ENCODE measurements at regions not wholly inside any gene's neighbourhood (a gene's known extent, or its start where the extent isn't known, plus 50 kb on each side); places are given as distances from the start of the nearest gene placed in this dataset.

DNA sequence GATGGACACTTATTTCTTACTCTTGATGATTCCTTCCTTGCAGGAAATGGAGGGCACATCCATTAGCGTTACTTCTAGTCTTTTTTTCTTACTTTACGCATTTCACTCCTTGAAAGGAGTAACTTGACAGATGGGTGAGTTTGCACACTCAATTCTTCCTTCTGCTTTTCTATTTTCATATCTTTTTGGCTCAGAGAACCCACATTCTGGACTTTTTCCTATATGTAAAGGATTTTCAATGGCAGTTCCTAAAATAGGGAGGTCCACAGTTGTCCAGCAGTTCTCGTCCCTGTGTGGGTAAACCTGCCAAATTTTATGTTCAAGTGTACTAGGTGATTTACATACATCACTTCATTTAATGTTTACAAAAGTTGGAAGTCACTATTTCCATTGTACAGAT is 440.0 kb upstream of the KIRREL3 start:
- Histone ChIP-seq H3K9ac (ENCODE audit: low read depth, low read length) (no peak overlapping the region), H3K36me3 (ENCODE audit: insufficient read depth, low read length) (no peaks in the 10 kb centered on the region), H3K4me1 (ENCODE audit: insufficient read depth, low read length) (no peaks in the 10 kb centered on the region), H3K9me3 (ENCODE audit: control insufficient read depth, insufficient read depth, low read length) (no peaks in the 10 kb centered on the region)

GRCh38 chr11:127425281-127425680 is 424.7 kb upstream of the KIRREL3 start:
- Histone ChIP-seq H3K4me1 (ENCODE audit: insufficient read depth, low read length) (no peaks in the 10 kb centered on the region), H3K9ac (ENCODE audit: low read depth, low read length) (no peak overlapping the region), H3K36me3 (ENCODE audit: insufficient read depth, low read length) (no peaks in the 10 kb centered on the region), H3K9me3 (ENCODE audit: control insufficient read depth, insufficient read depth, low read length) (no peaks in the 10 kb centered on the region)

- Histone ChIP-seq H3K4me1 (ENCODE audit: insufficient read depth, low read length) (no peaks in the 10 kb centered on the region), H3K9me3 (ENCODE audit: control insufficient read depth, insufficient read depth, low read length) (no peaks in the 10 kb centered on the region), H3K9ac (ENCODE audit: low read depth, low read length) (no peak overlapping the region), H3K36me3 (ENCODE audit: insufficient read depth, low read length) (no peaks in the 10 kb centered on the region)
These were observed 424.1 kb upstream of the KIRREL3 start for GRCh38 chr11:127424661-127425060.

DNA sequence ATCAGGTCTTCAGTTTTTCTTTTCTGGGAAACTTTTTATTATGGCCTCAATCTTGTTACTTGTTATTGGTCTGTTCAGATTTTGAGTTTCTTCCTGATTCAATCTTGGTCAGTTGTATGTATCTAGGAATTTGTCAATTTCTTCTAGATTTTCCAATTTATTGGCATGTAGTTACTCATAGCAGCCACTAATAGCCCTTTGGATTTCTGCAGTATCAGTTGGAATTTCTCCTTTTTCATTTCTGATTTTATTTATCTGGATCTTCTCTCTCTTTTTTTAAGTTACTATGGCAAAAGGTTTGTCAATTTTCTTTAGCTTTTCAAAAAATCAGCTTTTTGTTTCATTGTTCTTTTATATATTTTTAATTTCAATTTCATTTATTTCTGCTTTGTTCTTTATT is 419.6 kb upstream of the KIRREL3 start:
- Histone ChIP-seq H3K9me3 (ENCODE audit: control insufficient read depth, insufficient read depth, low read length) (no peaks in the 10 kb centered on the region), H3K9ac (ENCODE audit: low read depth, low read length) (no peak overlapping the region)

GRCh38 chr11:127412722-127413380 is 412.3 kb upstream of the KIRREL3 start:
- Histone ChIP-seq H3K9ac (ENCODE audit: low read depth, low read length) (no peak overlapping the region), H3K36me3 (ENCODE audit: insufficient read depth, low read length) (no peaks in the 10 kb centered on the region), H3K4me1 (ENCODE audit: insufficient read depth, low read length) (no peaks in the 10 kb centered on the region), H3K9me3 (ENCODE audit: control insufficient read depth, insufficient read depth, low read length) (no peaks in the 10 kb centered on the region)

More for the DNA sequence above, 419.6 kb upstream of the KIRREL3 start:
- H3K36me3 ChIP-seq (ENCODE audit: insufficient read depth, low read length) = no peaks in the 10 kb centered on the region
- H3K4me1 ChIP-seq (ENCODE audit: insufficient read depth, low read length) = no peaks in the 10 kb centered on the region

- Histone ChIP-seq H3K36me3 (ENCODE audit: insufficient read depth, low read length) (no peaks in the 10 kb centered on the region), H3K9ac (ENCODE audit: low read depth, low read length) (no peak overlapping the region), H3K9me3 (ENCODE audit: control insufficient read depth, insufficient read depth, low read length) (no peaks in the 10 kb centered on the region), H3K4me1 (ENCODE audit: insufficient read depth, low read length) (no peaks in the 10 kb centered on the region)
These were observed 411.7 kb upstream of the KIRREL3 start for GRCh38 chr11:127412234-127412633.

GRCh38 chr11:127411283-127411682 is 410.7 kb upstream of the KIRREL3 start:
- Histone ChIP-seq H3K9me3 (ENCODE audit: control insufficient read depth, insufficient read depth, low read length) (no peaks in the 10 kb centered on the region), H3K9ac (ENCODE audit: low read depth, low read length) (no peak overlapping the region), H3K36me3 (ENCODE audit: insufficient read depth, low read length) (no peaks in the 10 kb centered on the region), H3K4me1 (ENCODE audit: insufficient read depth, low read length) (no peaks in the 10 kb centered on the region)

- no peaks in the 10 kb centered on the region for H3K9me3 ChIP-seq (ENCODE audit: control insufficient read depth, insufficient read depth, low read length)
- H3K4me1 ChIP-seq (ENCODE audit: insufficient read depth, low read length) = no peaks in the 10 kb centered on the region
- no peak overlapping the region for H3K9ac ChIP-seq (ENCODE audit: low read depth, low read length)
- no peaks in the 10 kb centered on the region for H3K36me3 ChIP-seq (ENCODE audit: insufficient read depth, low read length)
These were observed 394.5 kb upstream of the KIRREL3 start for GRCh38 chr11:127395034-127395433.

DNA sequence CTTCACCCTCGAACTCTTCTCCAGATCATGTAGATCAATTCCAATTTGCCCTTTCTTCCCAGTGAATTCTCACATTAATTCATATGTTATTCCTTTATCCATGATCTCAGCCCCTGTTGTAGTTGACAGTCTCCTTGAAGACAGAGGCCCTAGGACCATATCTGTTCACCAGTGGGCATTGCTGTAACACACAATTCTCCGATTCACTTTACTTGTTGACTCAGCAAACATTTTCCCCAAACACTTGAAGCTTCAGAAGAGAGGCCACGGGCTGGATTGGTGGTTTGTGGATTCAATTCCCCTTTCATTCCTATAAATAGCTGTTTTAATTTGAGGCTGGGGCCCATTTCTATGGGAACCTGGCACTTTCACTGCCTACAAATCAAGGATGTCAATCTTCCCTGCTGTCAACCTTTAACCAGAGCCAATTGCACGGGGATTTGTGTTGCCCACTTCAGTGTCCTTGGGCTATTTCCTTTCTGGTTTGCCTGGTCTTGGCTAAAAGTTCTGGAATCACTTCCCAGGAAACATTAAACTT is 393.0 kb upstream of the KIRREL3 start:
- Histone ChIP-seq H3K9ac (ENCODE audit: low read depth, low read length) (no peak overlapping the region), H3K9me3 (ENCODE audit: control insufficient read depth, insufficient read depth, low read length) (no peaks in the 10 kb centered on the region), H3K4me1 (ENCODE audit: insufficient read depth, low read length) (no peaks in the 10 kb centered on the region), H3K36me3 (ENCODE audit: insufficient read depth, low read length) (no peaks in the 10 kb centered on the region)

DNA sequence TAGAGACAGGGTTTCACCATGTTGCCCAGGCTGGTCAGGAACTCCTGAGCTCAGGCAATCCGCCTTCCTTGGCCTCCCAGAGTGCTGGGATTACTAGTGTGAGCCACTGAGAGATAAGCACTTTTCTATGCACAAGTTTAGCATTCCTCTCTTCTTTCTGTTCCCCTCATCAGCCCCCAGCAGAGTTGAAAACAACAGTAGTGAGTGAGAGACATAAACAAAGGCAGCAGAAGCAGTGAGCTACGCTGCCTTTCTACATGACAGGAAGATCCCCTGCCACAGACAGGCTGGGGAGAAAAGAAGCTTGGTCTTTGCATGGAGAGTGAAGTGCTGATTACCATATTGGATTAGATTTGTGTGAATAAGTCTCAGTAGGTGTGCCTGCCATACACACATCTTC is 392.0 kb upstream of the KIRREL3 start:
- Histone ChIP-seq H3K36me3 (ENCODE audit: insufficient read depth, low read length) (no peaks in the 10 kb centered on the region), H3K9ac (ENCODE audit: low read depth, low read length) (no peak overlapping the region), H3K9me3 (ENCODE audit: control insufficient read depth, insufficient read depth, low read length) (no peaks in the 10 kb centered on the region), H3K4me1 (ENCODE audit: insufficient read depth, low read length) (no peaks in the 10 kb centered on the region)

GRCh38 chr11:127390465-127390864 is 389.9 kb upstream of the KIRREL3 start:
- Histone ChIP-seq H3K9ac (ENCODE audit: low read depth, low read length) (no peak overlapping the region), H3K9me3 (ENCODE audit: control insufficient read depth, insufficient read depth, low read length) (no peaks in the 10 kb centered on the region), H3K36me3 (ENCODE audit: insufficient read depth, low read length) (no peaks in the 10 kb centered on the region), H3K4me1 (ENCODE audit: insufficient read depth, low read length) (no peaks in the 10 kb centered on the region)

- Histone ChIP-seq H3K4me1 (ENCODE audit: insufficient read depth, low read length) (no peaks in the 10 kb centered on the region), H3K9me3 (ENCODE audit: control insufficient read depth, insufficient read depth, low read length) (no peaks in the 10 kb centered on the region), H3K9ac (ENCODE audit: low read depth, low read length) (no peak overlapping the region), H3K36me3 (ENCODE audit: insufficient read depth, low read length) (no peaks in the 10 kb centered on the region)
These were observed 384.5 kb upstream of the KIRREL3 start for GRCh38 chr11:127385071-127385470.

DNA sequence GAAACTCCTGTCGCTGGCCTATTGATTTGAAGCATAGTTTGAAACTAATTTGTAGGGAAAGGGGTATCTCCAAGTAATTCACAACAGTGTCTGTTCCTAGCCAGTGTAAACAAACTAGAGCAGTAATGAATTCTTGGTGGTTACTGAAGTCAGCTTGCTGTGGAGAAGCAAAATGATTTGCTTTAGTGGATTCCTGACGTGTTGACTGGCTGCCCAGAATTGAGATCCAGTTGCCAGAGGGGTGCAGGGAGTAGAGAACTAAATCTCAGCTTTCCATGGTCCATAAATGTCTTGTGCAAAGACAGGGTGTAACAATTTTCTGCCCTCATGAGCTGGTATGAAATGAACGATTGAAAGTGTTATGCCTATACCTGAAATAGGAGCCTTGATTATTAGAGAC is 382.5 kb upstream of the KIRREL3 start:
- H3K36me3 ChIP-seq (ENCODE audit: insufficient read depth, low read length) = no peaks in the 10 kb centered on the region
- H3K4me1 ChIP-seq (ENCODE audit: insufficient read depth, low read length) = no peaks in the 10 kb centered on the region
- H3K9ac ChIP-seq (ENCODE audit: low read depth, low read length) = no peak overlapping the region
- H3K9me3 ChIP-seq (ENCODE audit: control insufficient read depth, insufficient read depth, low read length) = no peaks in the 10 kb centered on the region

DNA sequence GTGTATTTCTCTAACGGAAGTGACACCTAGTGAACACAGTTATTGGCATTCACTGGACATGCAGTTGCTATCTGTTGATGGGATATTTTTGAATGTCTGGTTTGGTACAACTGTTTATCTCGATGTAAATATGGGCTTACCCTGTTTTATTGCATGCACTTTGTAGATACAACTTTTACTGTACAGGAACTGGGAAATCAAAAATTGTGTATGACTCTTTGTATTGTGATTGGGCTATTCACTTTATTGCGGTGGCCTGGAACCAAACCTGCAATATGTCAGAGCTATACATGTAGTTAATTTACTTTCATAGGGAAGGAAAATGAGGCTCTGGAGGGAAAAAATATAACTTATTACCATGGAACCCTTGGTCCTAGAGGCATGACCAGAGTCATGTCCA is 380.7 kb upstream of the KIRREL3 start:
- Histone ChIP-seq H3K9me3 (ENCODE audit: control insufficient read depth, insufficient read depth, low read length) (no peaks in the 10 kb centered on the region), H3K9ac (ENCODE audit: low read depth, low read length) (no peak overlapping the region), H3K36me3 (ENCODE audit: insufficient read depth, low read length) (no peaks in the 10 kb centered on the region)

GRCh38 chr11:127379686-127380085 is 379.1 kb upstream of the KIRREL3 start:
- Histone ChIP-seq H3K4me1 (ENCODE audit: insufficient read depth, low read length) (no peaks in the 10 kb centered on the region), H3K9ac (ENCODE audit: low read depth, low read length) (no peak overlapping the region), H3K36me3 (ENCODE audit: insufficient read depth, low read length) (no peaks in the 10 kb centered on the region), H3K9me3 (ENCODE audit: control insufficient read depth, insufficient read depth, low read length) (no peaks in the 10 kb centered on the region)

More for the DNA sequence above, 380.7 kb upstream of the KIRREL3 start:
- H3K4me1 ChIP-seq (ENCODE audit: insufficient read depth, low read length) = no peaks in the 10 kb centered on the region

Measured in ES-I3 (cell line).